ENCODE measurements at regions not wholly inside any gene's neighbourhood (a gene's known extent, or its start where the extent isn't known, plus 50 kb on each side); places are given as distances from the start of the nearest gene placed in this dataset.

DNA sequence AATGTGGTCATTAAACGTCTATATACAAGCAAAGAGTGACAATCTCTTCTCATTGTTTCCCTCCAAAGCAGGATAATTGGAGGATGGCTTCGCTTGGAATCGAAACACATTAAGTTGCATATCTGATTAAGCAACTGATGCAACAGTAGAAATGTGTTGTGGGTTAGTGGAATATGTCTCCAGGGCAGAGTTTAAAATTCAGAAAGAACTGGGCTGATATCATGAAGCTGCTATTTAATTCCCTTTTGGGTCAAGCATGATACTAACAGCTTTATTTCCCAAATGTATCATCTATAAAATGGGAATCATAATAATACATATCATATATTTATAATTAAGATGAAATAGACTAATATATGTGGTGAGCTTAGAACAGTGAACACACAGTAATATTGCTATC lies 1763.0 kb upstream of the C9orf72 start:
- Histone ChIP-seq H2BK20ac (ENCODE audit: low read depth, low read length) (no peak overlapping the region), H3K4me3 (ENCODE audit: insufficient read depth, low read depth, low read length) (no peak overlapping the region), H3K4me1 (ENCODE audit: control insufficient read depth, insufficient read depth, low read length) (no peaks in the 10 kb centered on the region), H2BK120ac (ENCODE audit: low read depth, low read length) (no peak overlapping the region), H4K20me1 (ENCODE audit: insufficient read depth, low read length) (no peaks in the 10 kb centered on the region), H3K27me3 (ENCODE audit: control insufficient read depth, insufficient read depth, low read length) (no peaks in the 10 kb centered on the region), H3K27ac (ENCODE audit: insufficient read depth, low read length) (no peak overlapping the region), H3K9me1 (ENCODE audit: insufficient read depth, low read length) (no peaks in the 10 kb centered on the region), H2AFZ (replicated peaks; ENCODE audit: low read length, poor library complexity) (no peak overlapping the region), H3K23ac (ENCODE audit: low read depth, low read length) (no peak overlapping the region), H2AK5ac (ENCODE audit: low read depth, low read length) (no peak overlapping the region), H3K56ac (ENCODE audit: extremely low read depth, insufficient read depth, low read length) (no peak overlapping the region), H3K14ac (replicated peaks; ENCODE audit: low read depth, low read length) (no peak overlapping the region), H3K9me3 (ENCODE audit: control insufficient read depth, insufficient read depth, low read length) (no peaks in the 10 kb centered on the region; the same call in 1 of the 2 replicates), H3K18ac (ENCODE audit: low read depth, low read length) (no peak overlapping the region), H3K4me2 (ENCODE audit: low read depth, low read length) (no peak overlapping the region), H4K91ac (ENCODE audit: insufficient read depth, low read depth, low read length) (no peak overlapping the region), H2AK9ac (replicated peaks; ENCODE audit: low read depth, low read length, poor library complexity) (no peak overlapping the region), H4K8ac (ENCODE audit: low read depth in 2 of 2, low read length in 2 of 2) (no peak overlapping the region), H3K4ac (ENCODE audit: low read depth, low read length) (no peak overlapping the region), H3K36me3 (ENCODE audit: control insufficient read depth, insufficient read depth, low read length) (no peaks in the 10 kb centered on the region), H4K5ac (ENCODE audit: low read depth, low read length) (no peak overlapping the region), H3K9ac (ENCODE audit: low read depth, low read length) (no peak overlapping the region), H2BK5ac (ENCODE audit: low read depth, low read length, poor library complexity, severe bottlenecking) (no peak overlapping the region), H3K79me1 (ENCODE audit: low read depth in 1 of 2, low read length in 2 of 2) (no peaks in the 10 kb centered on the region), H2BK15ac (ENCODE audit: low read depth, low read length) (no peak overlapping the region)
- ChIA-PET POLR2A (ENCODE audit: unreplicated experiment) (no interaction called here), CTCF (no interaction called here)
- DNase-seq, result no peak
- TF ChIP-seq USF2 (IDR thresholded peaks at IDR 0.05; ENCODE audit: low read depth, low read length) (no peak), CHD1 (IDR thresholded peaks at IDR 0.05; ENCODE audit: low read depth, low read length) (no peak), MAFK (IDR thresholded peaks at IDR 0.05; ENCODE audit: low read depth, low read length) (no peak), RAD21 (IDR thresholded peaks at IDR 0.05; ENCODE audit: low read length) (no peak), CEBPB (IDR thresholded peaks at IDR 0.05; ENCODE audit: low read depth, low read length) (no peak), MAZ (IDR thresholded peaks at IDR 0.05; ENCODE audit: borderline replicate concordance, low read depth, low read length) (no peak), CTCF (conservative IDR thresholded peaks at IDR 0.05; ENCODE audit: low read depth, low read length) (no peak), NFE2L2 (IDR thresholded peaks at IDR 0.05; ENCODE audit: low read depth, low read length) (no peak)
- in situ Hi-C loops (cut with MboI; ENCODE audit: low sequenced_read_pairs) (no loop called here), intact Hi-C loops (cut with micrococcal nuclease) (no loop called here), dilution Hi-C loops (cut with HindIII; ENCODE audit: low sequenced_read_pairs, unreplicated experiment) (no loop called here)
- BruUV-seq (replicated peaks), result no TSS peak
- no peak for ATAC-seq (ENCODE audit: low read depth)
- WGBS, 2 experiments (ENCODE audit: extremely low coverage in 2 of 2, insufficient read length in 1 of 2), result no CpG with 5 or more reads among the region's 3 CpGs
